GM12892 (cell line): ENCODE measurements at regions not wholly inside any gene's neighbourhood (a gene's known extent, or its start where the extent isn't known, plus 50 kb on each side); places are given as distances from the start of the nearest gene placed in this dataset.

ENCODE experiments used
- POLR2A ChIP-seq: IDR thresholded peaks from 2 replicates; pipeline ENCODE4 v1.6.1; 2011; ENCODE audit warnings: low read depth, low read length, control low read depth
- POLR2AphosphoS5 ChIP-seq: IDR thresholded peaks from 2 replicates; pipeline ENCODE4 v1.6.1; 2011; ENCODE audit warnings: low read depth, low read length, control low read depth
- TAF1 ChIP-seq: IDR thresholded peaks from 2 replicates; pipeline ENCODE4 v1.6.1; 2011; ENCODE audit warnings: low read depth, mild to moderate bottlenecking, control low read depth, low read length, borderline replicate concordance

DNA sequence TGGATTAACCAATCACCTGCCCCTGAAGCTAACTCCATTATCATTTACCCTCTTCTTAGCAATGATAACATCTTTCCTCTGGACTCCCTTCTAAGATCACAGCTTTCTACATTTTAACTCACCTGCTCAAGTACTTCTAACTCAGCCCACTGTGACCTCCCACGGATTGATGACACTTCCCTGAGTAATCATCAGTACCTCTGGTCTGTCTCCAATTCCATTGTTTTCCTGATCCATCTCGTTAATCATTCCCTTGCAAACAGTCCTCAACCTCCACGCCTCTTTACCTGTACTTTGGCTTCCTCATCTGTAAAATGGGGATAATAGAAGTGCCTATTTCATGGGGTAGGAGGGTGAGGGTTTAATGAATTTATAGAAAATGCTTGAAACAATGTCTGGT, 195.3 kb upstream of the APP start:
- TF ChIP-seq POLR2AphosphoS5 (no peak), POLR2A (no peak), TAF1 (no peak)
